ENCODE measurements at regions not wholly inside any gene's neighbourhood (a gene's known extent, or its start where the extent isn't known, plus 50 kb on each side); places are given as distances from the start of the nearest gene placed in this dataset.

DNA sequence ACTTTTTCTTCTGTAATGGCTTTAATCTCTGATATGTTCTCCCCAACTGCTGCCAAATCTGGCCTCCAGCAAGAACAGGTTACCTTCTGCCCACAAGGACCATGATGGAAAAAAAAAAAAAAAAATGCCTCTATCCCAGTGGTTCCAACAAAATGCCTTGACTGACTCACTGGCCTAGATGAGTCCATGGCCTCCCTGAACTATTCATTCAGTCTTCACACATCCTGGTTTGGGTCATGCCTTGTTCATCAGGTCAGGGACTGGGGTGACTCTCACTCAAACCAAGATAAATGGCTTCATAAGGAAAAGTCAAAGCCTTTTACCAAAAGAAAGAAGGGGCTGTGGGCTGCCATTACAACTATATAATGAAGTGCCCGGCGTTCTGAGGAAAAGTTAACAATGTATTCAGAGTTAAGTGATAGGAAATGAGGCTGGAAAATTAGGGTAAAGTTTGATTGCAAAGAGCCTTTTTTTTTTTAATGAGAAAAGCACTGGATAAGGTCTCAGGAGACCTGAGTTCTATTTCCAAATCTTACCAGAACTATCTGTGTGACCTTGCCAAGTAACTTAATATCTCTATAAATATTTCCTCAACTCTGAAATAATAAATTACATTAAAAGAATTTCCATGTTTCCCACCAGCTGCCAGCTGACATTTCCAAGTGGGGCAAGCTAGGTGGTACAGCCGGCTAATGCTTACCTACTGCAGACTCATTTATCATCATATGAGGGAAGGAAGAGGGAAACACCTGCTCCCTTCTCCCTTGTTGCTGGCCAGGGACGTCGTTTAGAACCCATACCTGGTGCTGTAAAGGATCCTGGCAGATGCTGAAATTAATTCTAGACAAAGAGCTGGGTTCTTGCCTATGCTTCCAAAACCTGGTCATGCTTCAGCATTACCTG lies 380.0 kb upstream of the MARCKS start:
- DNase-seq: no peak
- Histone ChIP-seq H3K4me3 (ENCODE audit: low read depth, low read length) (no peak overlapping the region), H3K27ac (no peak overlapping the region), H3K27me3 (ENCODE audit: insufficient read depth, low read depth, severe bottlenecking) (no peaks in the 10 kb centered on the region), H3K9me3 (ENCODE audit: severe bottlenecking) (no peaks in the 10 kb centered on the region), H3K36me3 (no peaks in the 10 kb centered on the region)
- TF ChIP-seq, protein P1, sequence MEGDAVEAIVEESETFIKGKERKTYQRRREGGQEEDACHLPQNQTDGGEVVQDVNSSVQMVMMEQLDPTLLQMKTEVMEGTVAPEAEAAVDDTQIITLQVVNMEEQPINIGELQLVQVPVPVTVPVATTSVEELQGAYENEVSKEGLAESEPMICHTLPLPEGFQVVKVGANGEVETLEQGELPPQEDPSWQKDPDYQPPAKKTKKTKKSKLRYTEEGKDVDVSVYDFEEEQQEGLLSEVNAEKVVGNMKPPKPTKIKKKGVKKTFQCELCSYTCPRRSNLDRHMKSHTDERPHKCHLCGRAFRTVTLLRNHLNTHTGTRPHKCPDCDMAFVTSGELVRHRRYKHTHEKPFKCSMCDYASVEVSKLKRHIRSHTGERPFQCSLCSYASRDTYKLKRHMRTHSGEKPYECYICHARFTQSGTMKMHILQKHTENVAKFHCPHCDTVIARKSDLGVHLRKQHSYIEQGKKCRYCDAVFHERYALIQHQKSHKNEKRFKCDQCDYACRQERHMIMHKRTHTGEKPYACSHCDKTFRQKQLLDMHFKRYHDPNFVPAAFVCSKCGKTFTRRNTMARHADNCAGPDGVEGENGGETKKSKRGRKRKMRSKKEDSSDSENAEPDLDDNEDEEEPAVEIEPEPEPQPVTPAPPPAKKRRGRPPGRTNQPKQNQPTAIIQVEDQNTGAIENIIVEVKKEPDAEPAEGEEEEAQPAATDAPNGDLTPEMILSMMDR (IDR thresholded peaks at IDR 0.05; ENCODE audit: low read depth, low read length): no peak

GRCh38 chr6:113480616-113481015 lies 376.5 kb upstream of the MARCKS start:
- Histone ChIP-seq H3K4me3 (ENCODE audit: low read depth, low read length) (no peak overlapping the region), H3K27me3 (ENCODE audit: insufficient read depth, low read depth, severe bottlenecking) (no peaks in the 10 kb centered on the region), H3K36me3 (no peaks in the 10 kb centered on the region), H3K27ac (no peak overlapping the region), H3K9me3 (ENCODE audit: severe bottlenecking) (no peaks in the 10 kb centered on the region)
- DNase-seq: no peak
- TF ChIP-seq, protein P1 (IDR thresholded peaks at IDR 0.05; ENCODE audit: low read depth, low read length): no peak

- TF ChIP-seq, protein P1 (IDR thresholded peaks at IDR 0.05; ENCODE audit: low read depth, low read length): no peak
- Histone ChIP-seq H3K9me3 (ENCODE audit: severe bottlenecking) (no peaks in the 10 kb centered on the region), H3K27me3 (ENCODE audit: insufficient read depth, low read depth, severe bottlenecking) (no peaks in the 10 kb centered on the region), H3K36me3 (no peaks in the 10 kb centered on the region), H3K4me3 (ENCODE audit: low read depth, low read length) (no peak overlapping the region), H3K27ac (no peak overlapping the region)
- no peak for DNase-seq
Measured at GRCh38 chr6:113481458-113481857, 375.7 kb upstream of the MARCKS start.

GRCh38 chr6:113481910-113482309 lies 375.2 kb upstream of the MARCKS start:
- Histone ChIP-seq H3K36me3 (no peaks in the 10 kb centered on the region), H3K27ac (no peak overlapping the region), H3K4me3 (ENCODE audit: low read depth, low read length) (no peak overlapping the region), H3K27me3 (ENCODE audit: insufficient read depth, low read depth, severe bottlenecking) (no peaks in the 10 kb centered on the region), H3K9me3 (ENCODE audit: severe bottlenecking) (no peaks in the 10 kb centered on the region)
- TF ChIP-seq, protein P1 (IDR thresholded peaks at IDR 0.05; ENCODE audit: low read depth, low read length): no peak
- DNase-seq: no peak

DNA sequence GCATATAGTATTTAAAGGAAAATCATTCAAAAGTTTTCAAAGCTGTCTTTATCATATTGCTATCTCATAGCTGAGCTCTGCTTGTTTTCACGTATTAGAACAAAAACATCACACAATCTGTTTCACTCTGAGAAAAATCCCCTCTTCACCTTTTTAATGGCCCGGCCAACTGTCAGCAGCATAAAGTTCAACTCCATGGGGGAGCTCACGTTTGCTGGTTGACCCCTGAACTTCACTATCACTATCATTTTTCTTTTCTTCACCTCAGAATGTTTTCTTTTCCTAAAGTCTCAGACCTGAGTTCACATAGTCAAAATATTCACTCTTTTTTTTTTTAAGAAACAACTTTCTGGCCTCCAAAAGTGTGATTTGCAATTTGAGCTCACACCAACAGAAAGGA lies 374.4 kb upstream of the MARCKS start:
- no peak for DNase-seq
- Histone ChIP-seq H3K27ac (no peak overlapping the region), H3K27me3 (ENCODE audit: insufficient read depth, low read depth, severe bottlenecking) (no peaks in the 10 kb centered on the region), H3K36me3 (no peaks in the 10 kb centered on the region), H3K9me3 (ENCODE audit: severe bottlenecking) (no peaks in the 10 kb centered on the region), H3K4me3 (ENCODE audit: low read depth, low read length) (no peak overlapping the region)
- TF ChIP-seq, protein P1 (IDR thresholded peaks at IDR 0.05; ENCODE audit: low read depth, low read length): no peak

Measured in WERI-Rb-1 (cell line).